SHP77 (cell line): ENCODE measurements at regions not wholly inside any gene's neighbourhood (a gene's known extent, or its start where the extent isn't known, plus 50 kb on each side); places are given as distances from the start of the nearest gene placed in this dataset.
"Not testable (repeated sequence)": the region's sequence is repeated elsewhere in the genome, so short reads cannot be mapped to it uniquely, and the experiment has no call there.

Experiments
- DNase-seq, 2 experiments: peaks; one replicate each; lab custom pipeline; 2025; lab: John Stamatoyannopoulos, UW

- DNase-seq, result not testable (repeated sequence)
Measured at GRCh38 chr7:80292634-80293033, 158.0 kb downstream of the GNAI1 start.

GRCh38 chr7:80288175-80289122 is 153.8 kb downstream of the GNAI1 start:
- no peak for DNase-seq

- no peak for DNase-seq
Measured at GRCh38 chr7:80287400-80288174, 153.0 kb downstream of the GNAI1 start.

GRCh38 chr7:80286611-80287010 is 152.0 kb downstream of the GNAI1 start:
- no peak for DNase-seq

- no peak for DNase-seq
Measured at GRCh38 chr7:80284855-80285254, 150.2 kb downstream of the GNAI1 start.

GRCh38 chr7:80279760-80280159 is 145.1 kb downstream of the GNAI1 start:
- DNase-seq, result no peak

GRCh38 chr7:80278737-80279136 is 144.1 kb downstream of the GNAI1 start:
- no peak for DNase-seq

- DNase-seq, result no peak
Measured at GRCh38 chr7:80277434-80278427, 143.1 kb downstream of the GNAI1 start.
